IMR-90 (cell line): ENCODE measurements at regions not wholly inside any gene's neighbourhood (a gene's known extent, or its start where the extent isn't known, plus 50 kb on each side); places are given as distances from the start of the nearest gene placed in this dataset.

Experiments used
- ATAC-seq: fragments of 200-7000 bp; cut with Tn5 transposase; 2 replicates; pipeline ENCODE4 v1.9.1; 2020; ENCODE audit warnings: low read depth, mild to moderate bottlenecking, moderate library complexity
- BruUV-seq: library from RNA; stranded (reverse); fragments of 400-500 nt; replicated peaks from 2 replicates; lab custom pipeline; 2021; lab: Mats Ljungman, UMichigan
- CTCF ChIA-PET: fragments of 300-600 bp; formaldehyde crosslinking; extraction: SDS; loops from one replicate; lab custom pipeline; 2021; ENCODE audit warnings: antibody characterized with exemption; lab: Yijun Ruan, JAX
- POLR2A ChIA-PET: fragments of 300-600 bp; sonication (Branson Sonifier 250); formaldehyde crosslinking; loops from one replicate; lab custom pipeline; 2022; ENCODE audit warnings: antibody characterized with exemption; ENCODE audit not compliant: unreplicated experiment; lab: Charles Lee
- DNase-seq: peaks from one replicate; pipeline ENCODE4 v3.0.0; 2013
- H2AFZ ChIP-seq: replicated peaks from 2 replicates; pipeline ENCODE3; 2013; ENCODE audit warnings: low read length, mild to moderate bottlenecking; ENCODE audit not compliant: poor library complexity
- H2AK5ac ChIP-seq: 2 replicates; pipeline ENCODE4 v1.6.1; 2013; ENCODE audit warnings: low read depth, low read length, inconsistent platforms
- H2AK9ac ChIP-seq: replicated peaks from 2 replicates; pipeline ENCODE3; 2013; ENCODE audit warnings: mild to moderate bottlenecking, low read depth, low read length, moderate library complexity; ENCODE audit not compliant: poor library complexity
- H2BK120ac ChIP-seq: 2 replicates; pipeline ENCODE4 v1.6.1; 2013; ENCODE audit warnings: low read depth, low read length, inconsistent platforms
- H2BK15ac ChIP-seq: 3 replicates; pipeline ENCODE4 v1.6.1; 2013; ENCODE audit warnings: low read depth, low read length, inconsistent platforms
- H2BK20ac ChIP-seq: 2 replicates; pipeline ENCODE4 v1.6.1; 2013; ENCODE audit warnings: low read depth, mild to moderate bottlenecking, inconsistent platforms, low read length, moderate library complexity
- H2BK5ac ChIP-seq: 2 replicates; pipeline ENCODE4 v1.6.1; 2013; ENCODE audit warnings: mild to moderate bottlenecking, low read depth, low read length, inconsistent platforms; ENCODE audit not compliant: poor library complexity, severe bottlenecking
- H3K14ac ChIP-seq: replicated peaks from 2 replicates; pipeline ENCODE4 v1.6.1; 2013; ENCODE audit warnings: low read depth, low read length, inconsistent platforms
- H3K18ac ChIP-seq: 2 replicates; pipeline ENCODE4 v1.6.1; 2013; ENCODE audit warnings: low read depth, low read length, control low read depth
- H3K23ac ChIP-seq: 2 replicates; pipeline ENCODE4 v1.6.1; 2013; ENCODE audit warnings: low read depth, low read length, inconsistent platforms
- H3K27ac ChIP-seq: 2 replicates; pipeline ENCODE4 v1.5.1; 2013; ENCODE audit warnings: mild to moderate bottlenecking, control low read depth, low read length; ENCODE audit not compliant: insufficient read depth
- H3K27me3 ChIP-seq: 2 replicates; pipeline ENCODE4 v1.6.1; 2013; ENCODE audit warnings: low read length; ENCODE audit not compliant: control insufficient read depth, insufficient read depth
- H3K36me3 ChIP-seq: 2 replicates; pipeline ENCODE4 v1.6.1; 2013; ENCODE audit warnings: low read length, mixed read lengths; ENCODE audit not compliant: control insufficient read depth, insufficient read depth
- H3K4ac ChIP-seq: 2 replicates; pipeline ENCODE4 v1.6.1; 2013; ENCODE audit warnings: low read depth, low read length, inconsistent platforms
- H3K4me1 ChIP-seq: 2 replicates; pipeline ENCODE4 v1.6.1; 2013; ENCODE audit warnings: low read length, mixed read lengths; ENCODE audit not compliant: control insufficient read depth, insufficient read depth
- H3K4me2 ChIP-seq: 2 replicates; pipeline ENCODE4 v1.6.1; 2013; ENCODE audit warnings: low read depth, mild to moderate bottlenecking, control low read depth, low read length, moderate library complexity
- H3K4me3 ChIP-seq: 2 replicates; pipeline ENCODE4 v1.5.1; 2013; ENCODE audit warnings: low read depth, mild to moderate bottlenecking, control low read depth, low read length, moderate library complexity; ENCODE audit not compliant: insufficient read depth
- H3K56ac ChIP-seq: 2 replicates; pipeline ENCODE4 v1.6.1; 2013; ENCODE audit warnings: low read length, inconsistent platforms; ENCODE audit not compliant: insufficient read depth; ENCODE audit errors: extremely low read depth
- H3K79me1 ChIP-seq, 2 experiments: 2 replicates each; pipeline ENCODE4 v1.6.1; 2013; ENCODE audit warnings: low read length in 2 of 2, inconsistent platforms in 1 of 2, low read depth in 1 of 2
- H3K9ac ChIP-seq: 2 replicates; pipeline ENCODE4 v1.6.1; 2013; ENCODE audit warnings: low read depth, low read length, control low read depth
- H3K9me1 ChIP-seq: 2 replicates; pipeline ENCODE4 v1.6.1; 2013; ENCODE audit warnings: low read length, inconsistent platforms; ENCODE audit not compliant: insufficient read depth
- H3K9me3 ChIP-seq: 2 replicates; pipeline ENCODE4 v1.6.1; 2013; ENCODE audit warnings: low read length; ENCODE audit not compliant: control insufficient read depth, insufficient read depth
- H4K20me1 ChIP-seq: 2 replicates; pipeline ENCODE4 v1.6.1; 2013; ENCODE audit warnings: low read length, inconsistent platforms; ENCODE audit not compliant: insufficient read depth
- H4K5ac ChIP-seq: 2 replicates; pipeline ENCODE4 v1.6.1; 2013; ENCODE audit warnings: mild to moderate bottlenecking, low read depth, low read length, control low read depth
- H4K8ac ChIP-seq, 2 experiments: 2 replicates each; pipeline ENCODE4 v1.6.1; 2013; ENCODE audit warnings: low read depth in 2 of 2, low read length in 2 of 2, control low read depth in 1 of 2, inconsistent platforms in 1 of 2
- H4K91ac ChIP-seq: 2 replicates; pipeline ENCODE4 v1.6.1; 2013; ENCODE audit warnings: low read depth, low read length, inconsistent platforms; ENCODE audit not compliant: insufficient read depth
- BHLHE40 ChIP-seq: fragments of 150-350 bp; IDR thresholded peaks from 2 replicates; pipeline ENCODE4 v1.6.1; 2016; ENCODE audit warnings: mild to moderate bottlenecking, low read depth, low read length
- CTCF ChIP-seq: conservative IDR thresholded peaks from 2 replicates; pipeline ENCODE4 v1.5.1; 2012; ENCODE audit warnings: mild to moderate bottlenecking, low read depth, low read length, improper control_type of control experiment
- MXI1 ChIP-seq: IDR thresholded peaks from 2 replicates; pipeline ENCODE4 v1.6.1; 2012; ENCODE audit warnings: low read depth, mild to moderate bottlenecking, low read length, moderate library complexity, borderline replicate concordance
- RAD21 ChIP-seq: IDR thresholded peaks from 2 replicates; pipeline ENCODE4 v1.6.1; 2012; ENCODE audit warnings: low read length, improper control_type of control experiment
- SMC3 ChIP-seq: fragments of 150-350 bp; IDR thresholded peaks from 2 replicates; pipeline ENCODE4 v1.6.1; 2016; ENCODE audit warnings: low read depth, mild to moderate bottlenecking, antibody characterized with exemption, low read length, moderate library complexity
- WGBS, 2 experiments: methylation state at CpG; one replicate each; pipeline versions ENCODE4 v1.1.5 to v1.1.7; 2013; ENCODE audit warnings: missing lambda C conversion rate in 2 of 2; ENCODE audit not compliant: insufficient read length in 1 of 2; ENCODE audit errors: extremely low coverage in 2 of 2; 5-methylcytosine and 5-hydroxymethylcytosine counted together
- dilution Hi-C: fragments of 300-500 bp; cut with HindIII; formaldehyde crosslinking; loops from one replicate; pipeline ENCODE4 v1.14.3; 2018; ENCODE audit warnings: low sequenced_read_pairs; ENCODE audit not compliant: unreplicated experiment
- in situ Hi-C: fragments of 300-500 bp; cut with MboI; formaldehyde crosslinking; loops from 3 replicates; pipeline ENCODE4 v1.14.3; 2019; ENCODE audit warnings: low sequenced_read_pairs, inconsistent platforms, mixed read lengths
- intact Hi-C: fragments of 100-400 bp; cut with micrococcal nuclease; formaldehyde crosslinking; loops from 2 replicates; pipeline ENCODE4 v1.10.0; 2022

- no peak overlapping the region for H4K8ac ChIP-seq
- H3K9me1 ChIP-seq: peaks cover 3% of the 10 kb centered on the region
- CTCF ChIA-PET: interaction anchor here (0.6 to 2.6 kb wide), 20 partner anchors 10 to 242 kb away, joined by 3 to 24 read pairs (median 6); partner anchors contain the start of gene GCLC
- H2BK15ac ChIP-seq: no peak overlapping the region; the same call in 2 of the 3 replicates
- no peaks in the 10 kb centered on the region for H3K9me3 ChIP-seq
- no peak overlapping the region for H4K5ac ChIP-seq
- peak overlapping the region; percentile 61 for H3K4me2 ChIP-seq
- H2BK120ac ChIP-seq: no peak overlapping the region
- peak overlapping the region; percentile 56 for H2AFZ ChIP-seq
- no peak overlapping the region for H3K18ac ChIP-seq
- POLR2A ChIA-PET: interaction anchor here (1.1 kb wide), 1 partner anchor 236 kb away, joined by 5 read pairs; no protein-coding TSS in a partner anchor
- no peak overlapping the region for H3K9ac ChIP-seq
- no peaks in the 10 kb centered on the region for H3K27me3 ChIP-seq
- BruUV-seq: no TSS peak
- TF ChIP-seq SMC3: peak; percentile 47
- TF ChIP-seq MXI1: no peak
- TF ChIP-seq CTCF: peak; percentile 84
- no peak for TF ChIP-seq BHLHE40
- TF ChIP-seq RAD21: peak; percentile 67
- no peak overlapping the region for H4K91ac ChIP-seq
- DNase-seq (peak; percentile 49), ATAC-seq (peak; percentile 70)
- H3K14ac ChIP-seq: 0 out of 2 replicates have a peak overlapping the region, but pooled peaks have one; percentile 2
- no peak overlapping the region for H3K56ac ChIP-seq
- no peak overlapping the region for H2BK5ac ChIP-seq
- peak overlapping the region; percentile 60; the same call in 1 of the 2 replicates for H2BK20ac ChIP-seq
- no peak overlapping the region for H3K23ac ChIP-seq
- H2AK5ac ChIP-seq: no peak overlapping the region
- no peak overlapping the region for H3K27ac ChIP-seq
- H2AK9ac ChIP-seq: no peak overlapping the region
- dilution Hi-C loops: no loop called here
- intact Hi-C loops: loop anchor here (1.0 to 5.0 kb wide), 4 partner anchors 66 to 556 kb away; no protein-coding TSS in a partner anchor
- H3K4me1 ChIP-seq: peaks cover 3% of the 10 kb centered on the region; the same call in 1 of the 2 replicates
- WGBS, 2 experiments: 80% methylated on average over 1 of the region's 9 CpGs; no CpG with 5 or more reads in 1 of the 2 experiments
- H3K4me3 ChIP-seq: no peak overlapping the region
- no peaks in the 10 kb centered on the region; the same call in 1 of the 2 replicates for H4K20me1 ChIP-seq
- no peak overlapping the region for H3K4ac ChIP-seq
- H3K79me1 ChIP-seq: no peaks in the 10 kb centered on the region
- in situ Hi-C loops: no loop called here
- no peaks in the 10 kb centered on the region for H3K36me3 ChIP-seq
Observed at GRCh38 chr6:53728570-53729194, 63.1 kb upstream of the KLHL31 start.
